Right renal cortex interstitium (tissue), 3 donors: ENCODE measurements at regions not wholly inside any gene's neighbourhood (a gene's known extent, or its start where the extent isn't known, plus 50 kb on each side); places are given as distances from the start of the nearest gene placed in this dataset.
"Not testable (repeated sequence)": the region's sequence is repeated elsewhere in the genome, so short reads cannot be mapped to it uniquely, and the experiment has no call there.

ENCODE experiments used
- DNase-seq, 3 donors: peaks; one replicate each; pipeline ENCODE4 v3.0.0-alpha.2; 2013; ENCODE audit warnings: low read depth in 3 of 3, low spot score in 2 of 3

- DNase-seq = no peak
These were observed 1006.9 kb downstream of the VRK1 start for GRCh38 chr14:97804056-97804455.

GRCh38 chr14:97806891-97807290, 1009.7 kb downstream of the VRK1 start:
- DNase-seq = no peak

GRCh38 chr14:97808541-97808940, 1011.4 kb downstream of the VRK1 start:
- not testable (repeated sequence) for DNase-seq

- no peak for DNase-seq
These were observed 1016.4 kb downstream of the VRK1 start for GRCh38 chr14:97813556-97813955.

DNA sequence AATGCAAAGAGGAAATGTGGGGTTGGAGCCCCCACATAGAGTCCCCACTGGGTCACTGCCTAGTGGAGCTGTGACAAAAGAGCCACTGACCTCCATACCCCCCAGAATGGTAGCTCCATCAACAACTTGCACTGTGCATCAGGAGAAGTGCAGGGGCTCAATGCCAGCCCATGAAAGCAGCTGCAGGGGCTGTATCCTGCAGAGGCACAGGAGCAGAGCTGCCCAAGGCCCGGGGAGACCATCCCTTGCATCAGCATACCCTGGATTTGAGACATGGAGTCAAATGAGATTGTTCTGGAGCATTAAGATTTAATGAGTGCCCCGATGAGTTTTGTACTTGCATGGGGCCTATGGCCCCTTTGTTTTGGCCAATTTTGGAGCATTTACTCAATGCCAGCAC, 1023.6 kb downstream of the VRK1 start:
- no peak for DNase-seq

DNA sequence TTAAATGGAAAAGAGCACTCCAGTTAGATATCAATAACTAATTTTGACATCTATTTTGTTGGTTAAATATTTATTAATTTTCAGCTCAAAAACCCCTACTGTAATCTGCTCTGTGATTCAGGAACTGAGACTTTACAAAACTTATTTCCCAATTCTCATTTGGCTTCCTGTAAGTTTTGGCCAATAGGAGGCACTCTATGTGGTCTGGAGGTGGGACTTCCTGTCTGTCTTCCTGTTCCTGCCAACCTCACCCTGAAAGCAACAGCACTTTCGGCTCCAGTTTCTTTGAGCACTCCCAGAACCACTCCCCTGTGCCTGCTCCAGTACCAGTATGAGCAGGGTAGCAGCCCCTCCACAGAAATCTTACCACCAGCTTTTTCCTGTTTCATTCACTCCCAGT, 1027.0 kb downstream of the VRK1 start:
- DNase-seq = no peak

GRCh38 chr14:97827746-97828145, 1030.6 kb downstream of the VRK1 start:
- no peak for DNase-seq

- DNase-seq = no peak
These were observed 1035.6 kb downstream of the VRK1 start for GRCh38 chr14:97832776-97833175.

DNA sequence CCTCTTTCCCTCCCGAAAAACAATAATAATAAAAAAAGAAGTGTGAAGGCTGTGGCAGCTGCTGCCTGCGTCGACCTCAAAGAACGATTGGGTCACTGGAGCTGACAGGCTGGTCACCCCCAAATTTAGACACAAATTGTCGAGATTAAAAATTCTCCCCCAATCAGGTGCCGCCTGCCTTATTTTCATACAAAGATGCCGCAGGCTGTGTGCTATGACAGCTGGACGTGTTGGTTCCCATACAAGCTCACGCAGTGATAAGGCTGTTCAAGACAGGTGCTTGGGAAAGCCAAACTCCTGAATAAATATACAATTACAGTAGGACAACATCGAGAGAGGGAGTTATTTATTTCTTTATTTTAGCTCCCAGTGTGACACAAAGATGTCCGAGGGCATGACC, 1041.8 kb downstream of the VRK1 start:
- DNase-seq = no peak

- no peak for DNase-seq
These were observed 1043.0 kb downstream of the VRK1 start for GRCh38 chr14:97840159-97840558.

DNA sequence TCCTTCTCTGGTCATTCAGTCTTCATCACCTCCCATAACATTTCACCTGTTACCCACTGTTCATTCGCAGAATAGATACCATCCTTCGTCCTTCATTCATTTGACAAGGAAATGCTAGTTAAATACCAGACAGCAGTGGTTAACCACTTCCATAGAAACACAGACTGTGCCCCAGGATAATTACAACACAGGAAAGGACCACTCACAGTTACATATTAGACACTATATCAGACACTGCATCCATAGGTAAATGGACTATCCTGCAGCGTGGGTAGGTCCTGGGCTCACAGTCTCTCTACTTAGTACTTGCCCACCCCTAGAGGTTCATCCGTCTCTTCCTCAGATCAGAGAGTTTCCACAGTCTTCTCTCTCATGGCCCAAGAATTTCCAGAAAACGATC, 1044.6 kb downstream of the VRK1 start:
- no peak for DNase-seq

- no peak for DNase-seq
These were observed 1045.9 kb downstream of the VRK1 start for GRCh38 chr14:97843066-97843465.

DNA sequence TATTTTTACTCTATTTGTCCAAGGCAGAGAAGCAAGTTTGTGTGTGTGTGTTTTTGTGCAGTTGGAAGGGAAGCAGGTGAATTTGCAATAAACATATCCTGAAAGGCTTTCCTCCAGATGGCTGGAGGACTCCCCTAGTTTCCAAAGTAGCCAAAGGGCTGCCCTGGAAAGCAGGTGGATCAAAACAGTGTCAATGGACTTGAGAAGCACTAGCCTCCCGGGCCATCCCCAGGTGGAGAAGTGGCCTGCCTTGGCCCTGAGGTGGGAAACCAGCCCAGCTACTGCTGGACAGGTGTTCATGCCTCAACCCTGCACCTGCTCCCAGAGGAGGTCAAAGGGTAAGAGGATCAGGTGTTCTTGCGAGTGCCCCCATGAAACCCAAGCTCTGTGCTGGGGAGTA, 1046.9 kb downstream of the VRK1 start:
- no peak for DNase-seq

- DNase-seq = no peak
These were observed 1049.0 kb downstream of the VRK1 start for GRCh38 chr14:97846156-97846555.

GRCh38 chr14:97848317-97848980, 1051.3 kb downstream of the VRK1 start:
- DNase-seq = peak in 2 of 3 donors; percentile 12 to 17

GRCh38 chr14:97850466-97850865, 1053.3 kb downstream of the VRK1 start:
- no peak for DNase-seq

DNA sequence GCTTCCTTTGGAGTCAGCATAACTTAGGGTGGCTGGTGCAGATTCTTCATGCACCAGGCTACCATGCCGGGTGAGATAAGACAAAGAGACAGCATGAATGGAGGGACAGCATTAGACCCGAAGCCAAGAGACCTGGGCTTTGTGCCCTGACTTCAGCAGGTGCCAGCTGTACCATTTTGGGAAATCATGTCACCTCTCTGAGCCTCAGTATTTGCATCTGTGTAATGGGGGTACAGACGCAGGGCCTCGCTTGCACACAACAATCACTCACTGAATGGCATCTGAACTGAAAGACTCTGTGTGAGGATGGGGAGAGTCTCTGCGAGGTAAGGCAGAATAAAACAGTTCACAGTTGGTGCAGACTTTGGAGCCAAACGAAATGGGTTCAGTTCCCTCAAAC, 1053.7 kb downstream of the VRK1 start:
- no peak for DNase-seq

GRCh38 chr14:97851428-97851995, 1054.3 kb downstream of the VRK1 start:
- DNase-seq = no peak

GRCh38 chr14:97854918-97855317, 1057.7 kb downstream of the VRK1 start:
- DNase-seq = no peak

DNA sequence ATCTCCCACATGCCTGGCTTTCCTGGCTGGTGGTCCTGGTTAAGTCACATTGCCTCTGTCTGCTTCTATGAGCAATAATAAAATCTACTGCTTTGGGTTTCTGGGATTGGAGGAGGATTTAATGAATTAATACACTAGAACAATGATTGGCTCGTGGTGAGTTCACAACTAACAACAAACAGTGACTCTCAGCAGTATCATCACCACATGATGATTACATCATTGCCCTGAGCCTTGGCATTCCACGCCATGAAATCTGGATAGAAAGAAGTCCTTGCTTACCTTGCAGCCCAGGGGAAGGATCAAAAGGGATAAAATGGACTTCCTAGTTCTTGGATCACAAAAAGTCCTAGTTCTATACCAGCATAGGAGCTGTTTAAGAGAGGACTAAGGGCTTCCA, 1069.0 kb downstream of the VRK1 start:
- DNase-seq = no peak

DNA sequence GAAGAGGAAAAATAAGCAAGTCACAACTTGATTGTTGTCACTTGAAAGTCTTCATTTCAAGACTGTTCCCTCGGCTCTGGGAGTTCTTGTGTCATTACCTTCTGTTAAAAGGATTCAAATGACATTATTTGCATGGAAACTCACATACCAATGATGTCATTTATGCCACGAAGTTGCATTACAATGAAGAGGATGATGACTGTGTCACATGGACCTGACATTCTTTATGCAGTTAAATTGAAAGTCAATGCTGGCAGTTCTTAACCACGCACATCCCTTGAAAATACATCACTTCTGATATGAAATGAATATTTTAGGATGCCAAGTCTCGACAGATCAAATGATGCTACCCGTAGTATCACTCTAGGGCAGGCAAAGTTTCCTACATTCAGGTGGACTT, 1069.5 kb downstream of the VRK1 start:
- no peak for DNase-seq

GRCh38 chr14:97873291-97873690, 1076.1 kb downstream of the VRK1 start:
- no peak for DNase-seq

DNA sequence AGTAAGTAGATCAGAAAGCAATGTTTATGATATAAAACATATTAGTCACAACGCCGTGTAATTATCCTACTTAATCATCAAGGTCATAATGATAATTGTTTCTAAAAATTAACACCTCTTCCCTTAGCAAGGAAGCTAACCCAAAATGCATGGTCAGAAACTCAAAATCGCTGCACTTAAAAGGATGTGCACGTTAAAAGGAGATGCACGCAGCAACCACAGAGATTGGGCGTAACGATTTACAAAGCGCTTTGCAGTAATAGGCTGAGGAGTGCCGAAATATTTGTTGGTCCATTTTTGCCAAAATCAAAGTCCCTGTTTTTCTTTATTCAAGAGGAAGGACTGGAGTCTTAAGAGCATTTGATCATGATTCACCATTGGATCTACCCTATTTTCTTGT, 1077.2 kb downstream of the VRK1 start:
- DNase-seq = no peak
